Keratinocyte (primary cell): ENCODE measurements at regions not wholly inside any gene's neighbourhood (a gene's known extent, or its start where the extent isn't known, plus 50 kb on each side); places are given as distances from the start of the nearest gene placed in this dataset.
"Not testable (repeated sequence)": the region's sequence is repeated elsewhere in the genome, so short reads cannot be mapped to it uniquely, and the experiment has no call there.

Experiments used
- DNase-seq: peaks from one replicate; pipeline ENCODE4 v3.0.0-alpha.2; 2011; ENCODE audit warnings: low read depth, missing footprints, low spot score
- FAIRE-seq: peaks from 2 replicates; lab custom pipeline; 2011; peaks lifted over from hg19 to GRCh38; lab: Jason Lieb, UNC
- H2AFZ ChIP-seq: 2 replicates; pipeline ENCODE4 v1.6.0; 2012; ENCODE audit warnings: low read length, control low read depth, inconsistent platforms; ENCODE audit not compliant: control insufficient read depth
- H3K27ac ChIP-seq: 2 replicates; pipeline ENCODE4 v1.5.1; 2011; ENCODE audit warnings: low read length; ENCODE audit not compliant: control insufficient read depth, insufficient read depth
- H3K27me3 ChIP-seq: 3 replicates; pipeline ENCODE4 v1.6.0; 2011; ENCODE audit warnings: low read length; ENCODE audit not compliant: control insufficient read depth, insufficient read depth; ENCODE audit errors: extremely low read depth
- H3K36me3 ChIP-seq, 2 experiments: 2 replicates in 1 of 2; 3 replicates in 1 of 2; pipeline ENCODE4 v1.5.1; 2011; ENCODE audit warnings: low read length in 2 of 2, mild to moderate bottlenecking in 1 of 2; ENCODE audit not compliant: control insufficient read depth in 2 of 2, insufficient read depth in 2 of 2; ENCODE audit errors: extremely low read depth in 1 of 2
- H3K4me1 ChIP-seq: 3 replicates; pipeline ENCODE4 v1.5.1; 2011; ENCODE audit warnings: low read length; ENCODE audit not compliant: control insufficient read depth, insufficient read depth; ENCODE audit errors: extremely low read depth
- H3K4me2 ChIP-seq: 3 replicates; pipeline ENCODE4 v1.6.0; 2011; ENCODE audit warnings: low read depth, low read length; ENCODE audit not compliant: control insufficient read depth, insufficient read depth; ENCODE audit errors: extremely low read depth
- H3K4me3 ChIP-seq, 3 experiments: fragments of 200-600 bp in 1 of 3; sonication (generic) in 1 of 3; 2 replicates in 2 of 3; 3 replicates in 1 of 3; pipeline ENCODE4 v1.5.1; 2011 to 2016; ENCODE audit warnings: low read length in 3 of 3, mild to moderate bottlenecking in 3 of 3, control low read depth in 2 of 3, inconsistent platforms in 1 of 3, low read depth in 1 of 3, mixed read lengths in 1 of 3, mixed run types in 1 of 3, moderate library complexity in 1 of 3; ENCODE audit not compliant: control insufficient read depth in 2 of 3, insufficient read depth in 2 of 3; ENCODE audit errors: extremely low read depth in 1 of 3
- H3K79me2 ChIP-seq: 2 replicates; pipeline ENCODE4 v1.6.0; 2012; ENCODE audit warnings: low read length; ENCODE audit not compliant: control insufficient read depth, insufficient read depth
- H3K9ac ChIP-seq: 3 replicates; pipeline ENCODE4 v1.6.0; 2011; ENCODE audit warnings: low read length; ENCODE audit not compliant: control insufficient read depth, insufficient read depth; ENCODE audit errors: extremely low read depth
- H3K9me1 ChIP-seq: 3 replicates; pipeline ENCODE4 v1.6.0; 2011; ENCODE audit warnings: low read length; ENCODE audit not compliant: control insufficient read depth, insufficient read depth; ENCODE audit errors: extremely low read depth
- H3K9me3 ChIP-seq: 2 replicates; pipeline ENCODE4 v1.5.1; 2012; ENCODE audit warnings: low read depth, low read length; ENCODE audit not compliant: control insufficient read depth
- H4K20me1 ChIP-seq: 3 replicates; pipeline ENCODE4 v1.6.0; 2011; ENCODE audit warnings: low read length; ENCODE audit not compliant: control insufficient read depth, insufficient read depth; ENCODE audit errors: extremely low read depth
- CTCF ChIP-seq, 3 experiments: IDR thresholded peaks in 1 of 3; conservative IDR thresholded peaks in 1 of 3; optimal IDR thresholded peaks in 1 of 3; 2 replicates in 2 of 3; 3 replicates in 1 of 3; pipeline versions ENCODE3 to v1.5.1; 2011; ENCODE audit warnings: low read length in 3 of 3, mild to moderate bottlenecking in 3 of 3, moderate library complexity in 2 of 3, control low read depth in 1 of 3, inconsistent platforms in 1 of 3; ENCODE audit not compliant: insufficient read depth in 2 of 3; ENCODE audit errors: extremely low read depth in 1 of 3
- EZH2 ChIP-seq: IDR thresholded peaks from one replicate; pipeline ENCODE4 v1.6.1; 2012; ENCODE audit warnings: inconsistent platforms, mild to moderate bottlenecking, low read length, moderate library complexity
- dilution Hi-C: fragments of 300-500 bp; cut with MboI; formaldehyde crosslinking; loops from one replicate; pipeline ENCODE4 v1.7.0; 2020; ENCODE audit warnings: low sequenced_read_pairs; ENCODE audit not compliant: extremely low pct_ligation_motif_present

DNA sequence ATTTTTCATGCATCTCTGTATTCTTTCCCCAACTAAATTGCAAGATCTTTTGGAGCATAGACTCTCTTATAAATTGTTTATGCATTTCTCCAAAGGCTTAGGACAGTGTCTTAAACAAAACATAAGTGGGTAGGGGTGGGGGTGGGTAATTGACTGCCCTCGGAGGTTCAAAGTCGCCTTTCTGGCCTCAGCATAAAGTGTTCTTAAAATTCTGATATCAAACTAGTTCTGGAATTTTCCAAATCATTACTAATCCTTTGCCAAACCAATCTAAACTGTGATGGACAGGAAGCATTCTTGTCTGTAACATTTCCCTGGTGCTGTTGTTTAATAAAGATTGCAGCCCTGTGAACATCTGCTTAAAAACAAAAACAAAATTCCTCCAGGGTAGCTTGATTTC lies 61.8 kb upstream of the FAT3 start:
- H4K20me1 ChIP-seq = no peaks in the 10 kb centered on the region
- no peaks in the 10 kb centered on the region for H3K4me1 ChIP-seq
- no peaks in the 10 kb centered on the region for H3K27me3 ChIP-seq
- H3K9ac ChIP-seq = no peak overlapping the region
- FAIRE-seq = no peak
- no peak overlapping the region for H2AFZ ChIP-seq
- no peaks in the 10 kb centered on the region for H3K9me1 ChIP-seq
- TF ChIP-seq EZH2 (no peak), CTCF (optimal IDR thresholded peaks at IDR 0.05 in 1 of 3, IDR thresholded peaks at IDR 0.05 in 1 of 3, conservative IDR thresholded peaks at IDR 0.05 in 1 of 3; ENCODE audit: extremely low read depth in 1 of 3, insufficient read depth in 2 of 3, low read length in 3 of 3) (no peak)
- DNase-seq = no peak
- dilution Hi-C loops = no loop called here
- no peak overlapping the region for H3K27ac ChIP-seq
- H3K4me3 ChIP-seq = no peak overlapping the region
- no peaks in the 10 kb centered on the region for H3K9me3 ChIP-seq
- no peak overlapping the region for H3K4me2 ChIP-seq
- no peaks in the 10 kb centered on the region for H3K79me2 ChIP-seq
- no peaks in the 10 kb centered on the region for H3K36me3 ChIP-seq

GRCh38 chr11:92159931-92160330 lies 64.7 kb upstream of the FAT3 start:
- Histone ChIP-seq H3K36me3 (no peaks in the 10 kb centered on the region), H3K4me3 (no peak overlapping the region), H3K9me1 (no peaks in the 10 kb centered on the region), H3K9me3 (no peaks in the 10 kb centered on the region), H3K4me2 (no peak overlapping the region), H3K4me1 (no peaks in the 10 kb centered on the region), H3K27me3 (no peaks in the 10 kb centered on the region), H4K20me1 (no peaks in the 10 kb centered on the region), H2AFZ (no peak overlapping the region), H3K79me2 (no peaks in the 10 kb centered on the region), H3K27ac (no peak overlapping the region), H3K9ac (no peak overlapping the region)
- no peak for FAIRE-seq
- TF ChIP-seq EZH2 (no peak), CTCF (optimal IDR thresholded peaks at IDR 0.05 in 1 of 3, IDR thresholded peaks at IDR 0.05 in 1 of 3, conservative IDR thresholded peaks at IDR 0.05 in 1 of 3; ENCODE audit: extremely low read depth in 1 of 3, insufficient read depth in 2 of 3, low read length in 3 of 3) (no peak)
- dilution Hi-C loops = no loop called here
- no peak for DNase-seq

DNA sequence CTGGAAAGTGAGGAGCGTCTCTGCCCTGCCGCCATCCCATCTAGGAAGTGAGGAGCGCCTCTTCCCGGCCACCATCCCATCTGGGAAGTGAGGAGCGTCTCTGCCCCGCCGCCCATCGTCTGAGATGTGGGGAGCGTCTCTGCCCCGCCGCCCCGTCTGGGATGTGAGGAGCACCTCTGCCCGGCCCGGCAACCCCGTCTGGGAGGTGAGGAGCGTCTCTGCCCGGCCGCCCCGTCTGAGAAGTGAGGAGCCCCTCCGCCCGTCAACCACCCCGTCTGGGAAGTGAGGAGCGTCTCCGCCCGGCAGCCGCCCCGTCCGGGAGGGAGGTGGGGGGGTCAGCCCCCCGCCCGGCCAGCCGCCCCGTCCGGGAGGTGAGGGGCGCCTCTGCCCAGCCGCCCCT lies 67.2 kb upstream of the FAT3 start:
- DNase-seq, H3K27me3 ChIP-seq, H3K4me2 ChIP-seq, H2AFZ ChIP-seq, H3K4me1 ChIP-seq, H3K36me3 ChIP-seq, H3K79me2 ChIP-seq, FAIRE-seq, H4K20me1 ChIP-seq, H3K9me3 ChIP-seq, dilution Hi-C loops, H3K9me1 ChIP-seq, H3K9ac ChIP-seq, H3K27ac ChIP-seq, H3K4me3 ChIP-seq: not testable (repeated sequence)
